ENCODE measurements at regions not wholly inside any gene's neighbourhood (a gene's known extent, or its start where the extent isn't known, plus 50 kb on each side); places are given as distances from the start of the nearest gene placed in this dataset.

GRCh38 chr1:117770981-117771531 lies 158.4 kb downstream of the GDAP2 start:
- H3K79me2 ChIP-seq = no peaks in the 10 kb centered on the region
- no peaks in the 10 kb centered on the region for H3K9me2 ChIP-seq (replicated peaks; ENCODE audit: insufficient read depth)
- no peak for DNase-seq (ENCODE audit: low spot score)
- H3K27me3 ChIP-seq = no peaks in the 10 kb centered on the region
- H3K36me3 ChIP-seq (replicated peaks; ENCODE audit: insufficient read depth, low read depth) = no peaks in the 10 kb centered on the region
- peaks cover 13% of the 10 kb centered on the region for H3K9me3 ChIP-seq (ENCODE audit: low read depth)
- H4K20me1 ChIP-seq (ENCODE audit: insufficient read depth, poor library complexity, severe bottlenecking) = no peaks in the 10 kb centered on the region
- no peak overlapping the region for H3K4me2 ChIP-seq
- no peak overlapping the region for H3K4me3 ChIP-seq
- H3K4me1 ChIP-seq (ENCODE audit: insufficient read depth) = no peaks in the 10 kb centered on the region
- no peak overlapping the region for H2AFZ ChIP-seq
- no peak overlapping the region for H3K27ac ChIP-seq
- 47% methylated on average over 1 of the region's 1 CpG for WGBS (ENCODE audit: low lambda C conversion rate, missing lambda C conversion rate)
- TF ChIP-seq EZH2 (IDR thresholded peaks at IDR 0.05; ENCODE audit: borderline replicate concordance) (no peak), CTCF (IDR thresholded peaks at IDR 0.05; ENCODE audit: poor library complexity) (no peak), EZH2phosphoT487 (IDR thresholded peaks at IDR 0.05; ENCODE audit: low read depth, severe bottlenecking, unreplicated experiment) (no peak)

DNA sequence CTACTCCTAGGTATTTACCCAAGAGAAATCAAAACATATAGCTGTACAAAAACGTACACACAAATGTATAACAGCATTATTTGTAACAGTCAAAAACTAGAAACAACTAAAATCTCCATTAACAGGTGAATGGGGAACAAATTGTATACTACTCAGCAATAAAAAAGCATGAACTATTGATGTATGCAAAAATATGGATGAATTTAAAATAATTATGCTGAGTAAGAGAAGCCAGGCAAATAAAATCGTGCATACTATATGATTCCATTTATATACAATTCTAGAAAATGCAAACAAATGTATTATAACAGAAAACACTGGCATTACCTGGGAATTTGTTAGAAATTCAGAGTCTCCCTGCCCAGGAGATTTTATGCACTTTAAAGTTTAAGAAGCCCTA lies 150.1 kb downstream of the GDAP2 start:
- no peak for TF ChIP-seq CTCF (IDR thresholded peaks at IDR 0.05; ENCODE audit: poor library complexity)
- TF ChIP-seq EZH2 (IDR thresholded peaks at IDR 0.05; ENCODE audit: borderline replicate concordance) = no peak
- TF ChIP-seq EZH2phosphoT487 (IDR thresholded peaks at IDR 0.05; ENCODE audit: low read depth, severe bottlenecking, unreplicated experiment) = no peak
- Histone ChIP-seq H3K36me3 (replicated peaks; ENCODE audit: insufficient read depth, low read depth) (no peaks in the 10 kb centered on the region), H3K4me2 (no peak overlapping the region), H3K9me2 (replicated peaks; ENCODE audit: insufficient read depth) (no peaks in the 10 kb centered on the region), H3K4me1 (ENCODE audit: insufficient read depth) (peaks cover 12% of the 10 kb centered on the region), H3K4me3 (no peak overlapping the region), H3K27me3 (no peaks in the 10 kb centered on the region), H3K27ac (no peak overlapping the region), H4K20me1 (ENCODE audit: insufficient read depth, poor library complexity, severe bottlenecking) (no peaks in the 10 kb centered on the region), H3K79me2 (no peaks in the 10 kb centered on the region), H2AFZ (no peak overlapping the region), H3K9me3 (ENCODE audit: low read depth) (no peaks in the 10 kb centered on the region)
- no peak for DNase-seq (ENCODE audit: low spot score)
- 86% methylated on average over 2 of the region's 2 CpGs for WGBS (ENCODE audit: low lambda C conversion rate, missing lambda C conversion rate)

GRCh38 chr1:117780687-117781475 lies 148.5 kb downstream of the GDAP2 start:
- H2AFZ ChIP-seq = no peak overlapping the region

More at GRCh38 chr1:117780687-117781475, 148.5 kb downstream of the GDAP2 start:
- Histone ChIP-seq H3K27me3 (no peaks in the 10 kb centered on the region), H3K27ac (peak overlapping the region; percentile 52), H4K20me1 (ENCODE audit: insufficient read depth, poor library complexity, severe bottlenecking) (no peaks in the 10 kb centered on the region), H3K79me2 (no peaks in the 10 kb centered on the region), H3K4me1 (ENCODE audit: insufficient read depth) (peaks cover 12% of the 10 kb centered on the region), H3K36me3 (replicated peaks; ENCODE audit: insufficient read depth, low read depth) (no peaks in the 10 kb centered on the region), H3K4me3 (no peak overlapping the region), H3K9me2 (replicated peaks; ENCODE audit: insufficient read depth) (no peaks in the 10 kb centered on the region), H3K4me2 (no peak overlapping the region), H3K9me3 (ENCODE audit: low read depth) (no peaks in the 10 kb centered on the region)
- TF ChIP-seq EZH2 (IDR thresholded peaks at IDR 0.05; ENCODE audit: borderline replicate concordance) (no peak), EZH2phosphoT487 (IDR thresholded peaks at IDR 0.05; ENCODE audit: low read depth, severe bottlenecking, unreplicated experiment) (no peak), CTCF (IDR thresholded peaks at IDR 0.05; ENCODE audit: poor library complexity) (no peak)
- 52% methylated on average over 5 of the region's 5 CpGs for WGBS (ENCODE audit: low lambda C conversion rate, missing lambda C conversion rate)
- peak; percentile 36 for DNase-seq (ENCODE audit: low spot score)

Data from hepatocyte (in vitro differentiated cells).